ENCODE measurements at regions not wholly inside any gene's neighbourhood (a gene's known extent, or its start where the extent isn't known, plus 50 kb on each side); places are given as distances from the start of the nearest gene placed in this dataset.

GRCh38 chr7:25665903-25666670 lies 437.8 kb upstream of the NPVF start:
- Histone ChIP-seq H3K9me2 (replicated peaks; ENCODE audit: insufficient read depth, low read length) (no peaks in the 10 kb centered on the region), H3K4me3 (ENCODE audit: low read length) (no peak overlapping the region), H3K9me3 (ENCODE audit: low read length) (no peaks in the 10 kb centered on the region), H3K4me2 (ENCODE audit: low read depth, low read length, poor library complexity, severe bottlenecking) (no peak overlapping the region), H3K4me1 (ENCODE audit: low read length) (no peaks in the 10 kb centered on the region), H3K9ac (ENCODE audit: low read length) (no peak overlapping the region), H3K27ac (ENCODE audit: low read length) (no peak overlapping the region), H4K20me1 (ENCODE audit: insufficient read depth, low read depth, low read length) (no peaks in the 10 kb centered on the region), H2AFZ (ENCODE audit: low read length) (no peak overlapping the region), H3K36me3 (ENCODE audit: insufficient read depth, low read length) (no peaks in the 10 kb centered on the region), H3K79me2 (ENCODE audit: low read length) (no peaks in the 10 kb centered on the region), H3K27me3 (ENCODE audit: low read length) (no peaks in the 10 kb centered on the region)
- no peak for DNase-seq

GRCh38 chr7:25666671-25667060 lies 438.4 kb upstream of the NPVF start:
- Histone ChIP-seq H3K79me2 (ENCODE audit: low read length) (no peaks in the 10 kb centered on the region), H3K36me3 (ENCODE audit: insufficient read depth, low read length) (no peaks in the 10 kb centered on the region), H3K27ac (ENCODE audit: low read length) (no peak overlapping the region), H2AFZ (ENCODE audit: low read length) (no peak overlapping the region), H3K4me2 (ENCODE audit: low read depth, low read length, poor library complexity, severe bottlenecking) (no peak overlapping the region), H3K27me3 (ENCODE audit: low read length) (no peaks in the 10 kb centered on the region), H4K20me1 (ENCODE audit: insufficient read depth, low read depth, low read length) (no peaks in the 10 kb centered on the region), H3K4me1 (ENCODE audit: low read length) (no peaks in the 10 kb centered on the region), H3K4me3 (ENCODE audit: low read length) (no peak overlapping the region), H3K9me2 (replicated peaks; ENCODE audit: insufficient read depth, low read length) (no peaks in the 10 kb centered on the region), H3K9ac (ENCODE audit: low read length) (no peak overlapping the region), H3K9me3 (ENCODE audit: low read length) (no peaks in the 10 kb centered on the region)
- no peak for DNase-seq

DNA sequence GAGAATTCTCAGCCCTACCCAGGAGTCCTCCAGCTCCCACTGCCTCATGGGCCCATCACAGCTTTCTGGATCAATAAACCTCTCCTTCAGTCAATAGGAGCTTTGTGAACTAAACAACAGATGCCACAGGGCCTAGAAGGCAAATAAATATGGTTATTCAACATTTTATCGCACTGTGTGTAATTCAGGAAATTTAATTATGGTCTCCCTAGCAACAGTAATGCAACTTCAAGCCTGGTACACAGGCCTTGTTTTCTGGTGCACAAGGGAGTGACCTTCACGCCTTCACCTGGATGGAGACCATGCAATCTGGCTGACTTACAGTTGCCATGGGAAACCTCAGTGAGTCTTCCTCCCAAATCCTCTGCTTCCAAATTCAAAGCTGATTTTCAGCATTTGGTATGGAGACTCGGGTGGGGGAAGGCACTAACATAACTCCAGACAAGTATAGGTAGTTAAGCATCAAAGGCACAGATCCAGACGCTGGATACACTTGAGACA lies 441.0 kb upstream of the NPVF start:
- Histone ChIP-seq H3K4me1 (ENCODE audit: low read length) (no peaks in the 10 kb centered on the region), H2AFZ (ENCODE audit: low read length) (no peak overlapping the region), H3K27ac (ENCODE audit: low read length) (no peak overlapping the region), H3K9ac (ENCODE audit: low read length) (no peak overlapping the region), H3K9me2 (replicated peaks; ENCODE audit: insufficient read depth, low read length) (no peaks in the 10 kb centered on the region), H3K79me2 (ENCODE audit: low read length) (no peaks in the 10 kb centered on the region), H4K20me1 (ENCODE audit: insufficient read depth, low read depth, low read length) (no peaks in the 10 kb centered on the region), H3K4me3 (ENCODE audit: low read length) (no peak overlapping the region), H3K36me3 (ENCODE audit: insufficient read depth, low read length) (no peaks in the 10 kb centered on the region), H3K4me2 (ENCODE audit: low read depth, low read length, poor library complexity, severe bottlenecking) (no peak overlapping the region), H3K9me3 (ENCODE audit: low read length) (no peaks in the 10 kb centered on the region), H3K27me3 (ENCODE audit: low read length) (no peaks in the 10 kb centered on the region)
- DNase-seq, result no peak

DNA sequence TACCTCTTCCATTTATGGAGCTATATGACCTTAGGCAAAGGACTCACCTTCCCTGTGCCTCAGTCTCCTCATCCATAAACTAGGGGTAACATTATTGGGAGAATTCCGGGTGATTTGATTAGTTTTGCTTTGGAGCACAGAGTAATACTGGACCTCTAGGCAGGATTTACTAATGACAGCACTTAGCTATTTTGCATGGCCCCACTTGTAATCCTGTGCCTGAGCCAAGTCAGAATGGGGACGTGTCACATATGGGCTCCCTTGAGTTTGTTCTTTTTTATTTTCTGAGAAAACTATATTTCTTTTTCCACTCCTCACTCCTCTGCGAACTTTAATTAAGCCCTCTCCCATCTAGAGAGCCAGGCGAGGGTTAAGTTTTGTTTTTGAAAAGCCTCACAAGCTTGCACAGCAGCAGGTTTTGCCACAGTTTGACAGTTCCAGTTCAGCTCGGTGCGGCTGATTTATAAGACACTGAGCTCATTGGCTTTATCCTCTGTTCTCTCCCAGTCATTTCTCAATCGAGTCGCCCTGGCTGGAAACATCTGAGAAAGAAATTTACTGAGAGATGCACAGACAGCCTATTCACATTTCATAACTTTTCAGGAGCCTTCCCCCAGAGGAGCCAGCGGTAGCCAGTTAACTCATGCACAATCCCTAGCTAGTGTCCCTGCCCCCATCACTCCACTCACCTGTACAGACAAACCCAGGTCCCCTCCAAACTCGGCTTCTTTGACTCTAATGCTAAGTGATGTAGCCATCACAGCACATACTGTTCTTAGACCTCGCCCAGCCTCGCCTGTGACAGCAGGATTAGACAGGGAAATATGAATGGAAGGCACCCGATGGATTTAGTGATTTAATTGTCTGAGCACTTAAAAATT lies 441.9 kb upstream of the NPVF start:
- DNase-seq, result no peak
- Histone ChIP-seq H3K79me2 (ENCODE audit: low read length) (no peaks in the 10 kb centered on the region), H3K36me3 (ENCODE audit: insufficient read depth, low read length) (no peaks in the 10 kb centered on the region), H3K4me2 (ENCODE audit: low read depth, low read length, poor library complexity, severe bottlenecking) (no peak overlapping the region), H2AFZ (ENCODE audit: low read length) (no peak overlapping the region), H3K4me1 (ENCODE audit: low read length) (no peaks in the 10 kb centered on the region), H4K20me1 (ENCODE audit: insufficient read depth, low read depth, low read length) (no peaks in the 10 kb centered on the region), H3K9me2 (replicated peaks; ENCODE audit: insufficient read depth, low read length) (no peaks in the 10 kb centered on the region), H3K4me3 (ENCODE audit: low read length) (no peak overlapping the region), H3K9me3 (ENCODE audit: low read length) (no peaks in the 10 kb centered on the region), H3K27ac (ENCODE audit: low read length) (no peak overlapping the region), H3K9ac (ENCODE audit: low read length) (no peak overlapping the region), H3K27me3 (ENCODE audit: low read length) (no peaks in the 10 kb centered on the region)

- no peak overlapping the region for H3K4me2 ChIP-seq (ENCODE audit: low read depth, low read length, poor library complexity, severe bottlenecking)
These were observed 442.8 kb upstream of the NPVF start for GRCh38 chr7:25671111-25671510.

GRCh38 chr7:25672496-25672895 lies 444.2 kb upstream of the NPVF start:
- Histone ChIP-seq H3K9me2 (replicated peaks; ENCODE audit: insufficient read depth, low read length) (no peaks in the 10 kb centered on the region), H3K27ac (ENCODE audit: low read length) (no peak overlapping the region), H4K20me1 (ENCODE audit: insufficient read depth, low read depth, low read length) (no peaks in the 10 kb centered on the region), H3K4me3 (ENCODE audit: low read length) (no peak overlapping the region), H3K4me1 (ENCODE audit: low read length) (0 out of 2 replicates have a peak, but pooled peaks cover 2% of the 10 kb centered on the region), H3K4me2 (ENCODE audit: low read depth, low read length, poor library complexity, severe bottlenecking) (no peak overlapping the region), H3K27me3 (ENCODE audit: low read length) (no peaks in the 10 kb centered on the region), H2AFZ (ENCODE audit: low read length) (no peak overlapping the region), H3K9me3 (ENCODE audit: low read length) (no peaks in the 10 kb centered on the region), H3K79me2 (ENCODE audit: low read length) (no peaks in the 10 kb centered on the region), H3K36me3 (ENCODE audit: insufficient read depth, low read length) (no peaks in the 10 kb centered on the region), H3K9ac (ENCODE audit: low read length) (no peak overlapping the region)
- DNase-seq, result no peak

More at GRCh38 chr7:25671111-25671510, 442.8 kb upstream of the NPVF start:
- H3K79me2 ChIP-seq (ENCODE audit: low read length), result no peaks in the 10 kb centered on the region
- no peak for DNase-seq
- no peaks in the 10 kb centered on the region for H3K36me3 ChIP-seq (ENCODE audit: insufficient read depth, low read length)
- H2AFZ ChIP-seq (ENCODE audit: low read length), result no peak overlapping the region
- 0 out of 2 replicates have a peak, but pooled peaks cover 2% of the 10 kb centered on the region for H3K4me1 ChIP-seq (ENCODE audit: low read length)
- no peaks in the 10 kb centered on the region for H3K9me2 ChIP-seq (replicated peaks; ENCODE audit: insufficient read depth, low read length)
- no peak overlapping the region for H3K27ac ChIP-seq (ENCODE audit: low read length)
- H3K4me3 ChIP-seq (ENCODE audit: low read length), result no peak overlapping the region
- no peaks in the 10 kb centered on the region for H4K20me1 ChIP-seq (ENCODE audit: insufficient read depth, low read depth, low read length)
- no peaks in the 10 kb centered on the region for H3K27me3 ChIP-seq (ENCODE audit: low read length)
- no peak overlapping the region for H3K9ac ChIP-seq (ENCODE audit: low read length)
- H3K9me3 ChIP-seq (ENCODE audit: low read length), result no peaks in the 10 kb centered on the region

GRCh38 chr7:25675789-25676474 lies 447.6 kb upstream of the NPVF start:
- Histone ChIP-seq H2AFZ (ENCODE audit: low read length) (peak overlapping the region; percentile 36; the same call in 1 of the 2 replicates), H3K4me3 (ENCODE audit: low read length) (no peak overlapping the region), H3K9ac (ENCODE audit: low read length) (no peak overlapping the region), H3K4me1 (ENCODE audit: low read length) (0 out of 2 replicates have a peak, but pooled peaks cover 2% of the 10 kb centered on the region), H4K20me1 (ENCODE audit: insufficient read depth, low read depth, low read length) (no peaks in the 10 kb centered on the region), H3K79me2 (ENCODE audit: low read length) (no peaks in the 10 kb centered on the region), H3K27ac (ENCODE audit: low read length) (no peak overlapping the region), H3K27me3 (ENCODE audit: low read length) (no peaks in the 10 kb centered on the region), H3K36me3 (ENCODE audit: insufficient read depth, low read length) (no peaks in the 10 kb centered on the region), H3K9me2 (replicated peaks; ENCODE audit: insufficient read depth, low read length) (no peaks in the 10 kb centered on the region), H3K9me3 (ENCODE audit: low read length) (no peaks in the 10 kb centered on the region), H3K4me2 (ENCODE audit: low read depth, low read length, poor library complexity, severe bottlenecking) (no peak overlapping the region)
- DNase-seq, result no peak

- 0 out of 2 replicates have a peak, but pooled peaks cover 2% of the 10 kb centered on the region for H3K4me1 ChIP-seq (ENCODE audit: low read length)
- H2AFZ ChIP-seq (ENCODE audit: low read length), result no peak overlapping the region
- H3K4me3 ChIP-seq (ENCODE audit: low read length), result no peak overlapping the region
- H3K36me3 ChIP-seq (ENCODE audit: insufficient read depth, low read length), result no peaks in the 10 kb centered on the region
- no peak for DNase-seq
- no peaks in the 10 kb centered on the region for H3K27me3 ChIP-seq (ENCODE audit: low read length)
- H3K9me3 ChIP-seq (ENCODE audit: low read length), result no peaks in the 10 kb centered on the region
- H3K9ac ChIP-seq (ENCODE audit: low read length), result no peak overlapping the region
- no peaks in the 10 kb centered on the region for H3K9me2 ChIP-seq (replicated peaks; ENCODE audit: insufficient read depth, low read length)
- H3K27ac ChIP-seq (ENCODE audit: low read length), result no peak overlapping the region
- H3K4me2 ChIP-seq (ENCODE audit: low read depth, low read length, poor library complexity, severe bottlenecking), result no peak overlapping the region
- no peaks in the 10 kb centered on the region for H4K20me1 ChIP-seq (ENCODE audit: insufficient read depth, low read depth, low read length)
- no peaks in the 10 kb centered on the region for H3K79me2 ChIP-seq (ENCODE audit: low read length)
These were observed 449.3 kb upstream of the NPVF start for GRCh38 chr7:25677595-25677994.
